Nephron progenitor cell (in vitro differentiated cells): ENCODE measurements at regions not wholly inside any gene's neighbourhood (a gene's known extent, or its start where the extent isn't known, plus 50 kb on each side); places are given as distances from the start of the nearest gene placed in this dataset.

ENCODE experiments used
- DNase-seq: peaks from one replicate; pipeline ENCODE4 v3.0.0; 2021
- H3K27ac Mint-ChIP-seq: 2 replicates; pipeline ENCODE4 v1.8.0; 2021; ENCODE audit warnings: mild to moderate bottlenecking, moderate library complexity, mixed read lengths
- H3K27me3 Mint-ChIP-seq: 2 replicates; pipeline ENCODE4 v1.8.0; 2021; ENCODE audit warnings: mild to moderate bottlenecking, low read depth, mixed read lengths; ENCODE audit not compliant: poor library complexity
- H3K36me3 Mint-ChIP-seq: 2 replicates; pipeline ENCODE4 v1.8.0; 2021; ENCODE audit warnings: low read depth, mixed read lengths
- H3K4me1 Mint-ChIP-seq: 2 replicates; pipeline ENCODE4 v1.8.0; 2021; ENCODE audit warnings: mixed read lengths
- H3K4me3 Mint-ChIP-seq: 2 replicates; pipeline ENCODE4 v1.8.0; 2021; ENCODE audit warnings: mild to moderate bottlenecking, moderate library complexity, mixed read lengths
- H3K9me3 Mint-ChIP-seq: 2 replicates; pipeline ENCODE4 v1.8.0; 2021; ENCODE audit warnings: mild to moderate bottlenecking, moderate library complexity, mixed read lengths
- CTCF ChIP-seq: fragments of 200-600 bp; sonication (generic); IDR thresholded peaks from 2 replicates; pipeline ENCODE4 v1.5.0; 2021; ENCODE audit warnings: antibody characterized with exemption

GRCh38 chr9:4935001-4935672 lies 49.9 kb upstream of the JAK2 start:
- H3K27me3 Mint-ChIP-seq, result peaks cover 10% of the 10 kb centered on the region
- H3K9me3 Mint-ChIP-seq, result no peaks in the 10 kb centered on the region
- H3K4me3 Mint-ChIP-seq, result no peak overlapping the region
- TF ChIP-seq CTCF, result no peak
- H3K36me3 Mint-ChIP-seq, result no peaks in the 10 kb centered on the region
- DNase-seq, result no peak
- no peaks in the 10 kb centered on the region for H3K4me1 Mint-ChIP-seq
- H3K27ac Mint-ChIP-seq, result peak overlapping the region; percentile 27
